Heart right ventricle (tissue), 16 donors: ENCODE measurements at regions not wholly inside any gene's neighbourhood (a gene's known extent, or its start where the extent isn't known, plus 50 kb on each side); places are given as distances from the start of the nearest gene placed in this dataset.

Experiments used
- ATAC-seq, 8 donors: fragments of 200-7000 bp; cut with Tn5 transposase; one replicate each; pipeline ENCODE4 v1.9.1; 2020; ENCODE audit warnings: mild to moderate bottlenecking in 8 of 8, moderate library complexity in 8 of 8, moderate number of reproducible peaks in 1 of 8
- DNase-seq, 2 donors: peaks; one replicate each; pipeline ENCODE4 v3.0.0-alpha.2; 2020
- H3K27ac ChIP-seq, 10 donors: fragments of 200-600 bp; sonication (generic) in 2 of 10; one replicate each; pipeline versions ENCODE4 v1.5.0 to v1.8.0; 2020 to 2022; ENCODE audit warnings: mild to moderate bottlenecking in 3 of 10
- H3K27me3 ChIP-seq, 7 donors: fragments of 200-600 bp; one replicate each; pipeline ENCODE4 v1.8.0; 2021 to 2022; ENCODE audit warnings: mild to moderate bottlenecking in 2 of 7
- H3K36me3 ChIP-seq, 9 donors: fragments of 200-600 bp; sonication (generic) in 1 of 9; one replicate each; pipeline versions ENCODE4 v1.5.0 to v1.8.0; 2020 to 2022; ENCODE audit warnings: mild to moderate bottlenecking in 2 of 9
- H3K4me1 ChIP-seq, 9 donors: fragments of 200-600 bp; sonication (generic) in 1 of 9; one replicate each; pipeline versions ENCODE4 v1.5.0 to v1.8.0; 2020 to 2022; ENCODE audit warnings: mild to moderate bottlenecking in 4 of 9
- H3K4me3 ChIP-seq, 10 donors: fragments of 200-600 bp; sonication (generic) in 2 of 10; one replicate each; pipeline versions ENCODE4 v1.5.0 to v1.8.0; 2020 to 2022; ENCODE audit warnings: mild to moderate bottlenecking in 7 of 10, moderate library complexity in 2 of 10
- H3K9me3 ChIP-seq, 11 donors: fragments of 200-600 bp in 10 of 11; sonication (generic) in 2 of 11; one replicate each; pipeline versions ENCODE4 v1.5.0 to v1.8.0; 2013 to 2022; ENCODE audit warnings: mild to moderate bottlenecking in 2 of 11, control low read depth in 1 of 11, moderate library complexity in 1 of 11
- WGBS, 2 donors: extraction: QIAGEN DNeasy Blood & Tissue Kit; methylation state at CpG; one replicate each; pipeline ENCODE4 v1.1.7; 2013; ENCODE audit warnings: inconsistent platforms in 1 of 2; 5-methylcytosine and 5-hydroxymethylcytosine counted together
- intact Hi-C, 10 donors: fragments of 100-400 bp; cut with DNase I; formaldehyde crosslinking; loops; one replicate each; pipeline versions ENCODE4 v1.11.1 to v1.14.2; 2022
- TF ChIP-seq, protein P1 (sequence below), 9 donors: fragments of 200-600 bp; sonication (generic) in 2 of 9; IDR thresholded peaks; one replicate each; pipeline versions ENCODE4 v1.5.0 to v1.8.0; 2021 to 2022; ENCODE audit warnings: antibody characterized with exemption in 9 of 9, mild to moderate bottlenecking in 5 of 9, moderate library complexity in 1 of 9
- donor health status: Arrhythmogenic right ventricular cardiomyopathy.
- donor health status: ischemic (EF 13 %, LVEDD 7.1; RV severe dilation, severe dysfunction).
- donor health status: healthy with polysubstance abuse.
- donor health status: DM: no; HTN: yes; CAD: no.
- donor health status: DM: no; HTN: no; CAD: no.
- donor health status: ischemic (EF 25% LVEDD 6.9; RV normal size, moderate dysfunction).
- donor health status: ischemic (EF 25% LVEDD 5.7; RV mildly dilated, moderate dysfunction).
- donor health status: healthy.
- donor health status: DM: yes; HTN: yes; CAD: no.
- donor health status: Ischemic cardiomyopathy.
- donor health status: ischemic (EF 35%, LVEDD 5.7; RV mildly dilated, moderate dysfunction).
- donor health status: nonischemic (EF 11% LVEDD 7.7; RV severe dilation, severe dysfunction).
- donor health status: DM: yes; HTN: yes; CAD: no.
- donor health status: PGD.
- donor health status: ischemic (EF 29% LVEDD 5.4; RV normal size, mild dysfunction).
- donor health status: nonischemic (EF 23%, LVEDD 6.1; RV moderate dilation, normal function).

- TF ChIP-seq, protein P1, sequence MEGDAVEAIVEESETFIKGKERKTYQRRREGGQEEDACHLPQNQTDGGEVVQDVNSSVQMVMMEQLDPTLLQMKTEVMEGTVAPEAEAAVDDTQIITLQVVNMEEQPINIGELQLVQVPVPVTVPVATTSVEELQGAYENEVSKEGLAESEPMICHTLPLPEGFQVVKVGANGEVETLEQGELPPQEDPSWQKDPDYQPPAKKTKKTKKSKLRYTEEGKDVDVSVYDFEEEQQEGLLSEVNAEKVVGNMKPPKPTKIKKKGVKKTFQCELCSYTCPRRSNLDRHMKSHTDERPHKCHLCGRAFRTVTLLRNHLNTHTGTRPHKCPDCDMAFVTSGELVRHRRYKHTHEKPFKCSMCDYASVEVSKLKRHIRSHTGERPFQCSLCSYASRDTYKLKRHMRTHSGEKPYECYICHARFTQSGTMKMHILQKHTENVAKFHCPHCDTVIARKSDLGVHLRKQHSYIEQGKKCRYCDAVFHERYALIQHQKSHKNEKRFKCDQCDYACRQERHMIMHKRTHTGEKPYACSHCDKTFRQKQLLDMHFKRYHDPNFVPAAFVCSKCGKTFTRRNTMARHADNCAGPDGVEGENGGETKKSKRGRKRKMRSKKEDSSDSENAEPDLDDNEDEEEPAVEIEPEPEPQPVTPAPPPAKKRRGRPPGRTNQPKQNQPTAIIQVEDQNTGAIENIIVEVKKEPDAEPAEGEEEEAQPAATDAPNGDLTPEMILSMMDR (IDR thresholded peaks at IDR 0.05), result no peak
- no peak overlapping the region for H3K27ac ChIP-seq
- intact Hi-C loops, result loop anchor here in 7 of 10 donors (10.0 kb wide), 3 partner anchors 369 to 499 kb away; no protein-coding TSS in a partner anchor
- DNase-seq (no peak), ATAC-seq (no peak)
- no peaks in the 10 kb centered on the region for H3K9me3 ChIP-seq
- no peaks in the 10 kb centered on the region for H3K36me3 ChIP-seq
- H3K4me3 ChIP-seq, result no peak overlapping the region
- WGBS, 2 donors, result 86 to 91% methylated on average over 2 of the region's 2 CpGs
- H3K27me3 ChIP-seq, result no peaks in the 10 kb centered on the region
- H3K4me1 ChIP-seq, result peaks cover 0 to 7% (median 0%) of the 10 kb centered on the region in 9 donors
Measured at GRCh38 chr3:152076148-152076547, 192.6 kb upstream of the MBNL1 start.

GRCh38 chr3:152079980-152080379 is 188.7 kb upstream of the MBNL1 start:
- Histone ChIP-seq H3K4me1 (peaks cover 0 to 4% (median 0%) of the 10 kb centered on the region in 9 donors), H3K4me3 (no peak overlapping the region), H3K27me3 (no peaks in the 10 kb centered on the region), H3K36me3 (no peaks in the 10 kb centered on the region), H3K9me3 (no peaks in the 10 kb centered on the region), H3K27ac (no peak overlapping the region)
- DNase-seq (no peak), ATAC-seq (no peak)
- WGBS, 2 donors, result 97 to 100% methylated on average over 2 of the region's 2 CpGs
- intact Hi-C loops, result loop anchor here in 7 of 10 donors (10.0 kb wide), 3 partner anchors 365 to 495 kb away; no protein-coding TSS in a partner anchor
- TF ChIP-seq, protein P1 (IDR thresholded peaks at IDR 0.05), result no peak

DNA sequence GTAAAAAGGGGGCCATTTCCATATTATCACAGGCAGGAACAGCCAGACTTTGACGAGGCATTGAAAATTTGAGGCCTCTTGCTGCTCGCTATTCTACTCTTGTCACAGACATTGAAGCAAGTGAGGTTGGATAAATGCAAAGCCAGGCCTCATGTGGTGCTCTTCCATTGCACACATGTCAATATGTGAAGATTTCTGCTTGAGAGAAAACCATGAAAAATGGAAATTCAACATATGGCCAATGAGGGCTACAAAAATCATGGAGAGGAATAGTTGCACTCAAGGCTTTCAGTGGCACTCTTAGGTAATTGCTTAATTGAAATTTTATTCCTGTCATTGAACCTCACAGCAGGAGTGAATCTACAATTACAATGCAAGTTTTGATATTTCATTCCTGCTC is 185.6 kb upstream of the MBNL1 start:
- H3K9me3 ChIP-seq, result no peaks in the 10 kb centered on the region
- H3K36me3 ChIP-seq, result no peaks in the 10 kb centered on the region
- no peak overlapping the region for H3K27ac ChIP-seq
- ATAC-seq, result no peak
- TF ChIP-seq, protein P1 (IDR thresholded peaks at IDR 0.05), result no peak
- H3K4me1 ChIP-seq, result no peaks in the 10 kb centered on the region
- intact Hi-C loops, result no loop called here
- H3K27me3 ChIP-seq, result no peaks in the 10 kb centered on the region
- WGBS, 2 donors, result 69 to 86% methylated on average over 2 of the region's 2 CpGs
- DNase-seq, result no peak
- no peak overlapping the region for H3K4me3 ChIP-seq

DNA sequence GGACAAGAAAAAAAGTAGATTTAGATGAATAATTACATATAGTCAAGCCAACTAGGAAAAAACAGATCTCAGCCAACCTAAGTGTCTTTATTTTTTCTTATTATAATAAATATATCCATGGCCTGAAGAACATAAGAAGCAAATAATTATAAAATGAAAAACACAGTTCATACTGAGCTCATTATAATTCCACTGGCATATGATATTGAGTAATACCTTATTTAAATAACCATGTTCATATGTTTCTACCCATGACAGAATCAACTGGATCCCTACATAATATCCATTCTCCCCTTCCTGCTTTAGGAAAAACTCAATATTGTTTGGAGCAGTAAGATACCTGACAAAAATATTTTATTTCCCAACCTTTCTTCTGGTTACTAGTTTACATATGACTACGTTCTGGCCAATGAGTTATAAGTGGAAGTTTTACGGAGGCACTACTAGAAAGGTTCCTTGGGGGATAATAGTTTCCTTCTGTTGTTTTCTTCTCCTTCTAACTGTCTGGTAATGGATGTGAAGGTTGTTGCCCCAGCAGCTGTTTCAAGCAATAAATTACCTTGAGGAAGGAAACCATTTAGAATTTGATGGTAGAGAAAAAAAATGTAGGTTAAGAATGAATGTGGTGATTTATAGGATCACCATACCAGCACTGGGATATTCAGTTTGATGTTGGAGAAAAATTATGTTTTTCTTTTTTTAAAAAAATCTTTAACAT is 184.1 kb upstream of the MBNL1 start:
- no peaks in the 10 kb centered on the region for H3K27me3 ChIP-seq
- DNase-seq, result no peak
- ATAC-seq, result no peak
- intact Hi-C loops, result no loop called here
- H3K27ac ChIP-seq, result no peak overlapping the region
- WGBS, 2 donors, result 76 to 78% methylated on average over 2 of the region's 2 CpGs
- H3K4me1 ChIP-seq, result no peaks in the 10 kb centered on the region
- no peak overlapping the region for H3K4me3 ChIP-seq
- no peaks in the 10 kb centered on the region for H3K36me3 ChIP-seq
- TF ChIP-seq, protein P1 (IDR thresholded peaks at IDR 0.05), result no peak
- H3K9me3 ChIP-seq, result no peaks in the 10 kb centered on the region
